ENCODE measurements at regions not wholly inside any gene's neighbourhood (a gene's known extent, or its start where the extent isn't known, plus 50 kb on each side); places are given as distances from the start of the nearest gene placed in this dataset.

DNA sequence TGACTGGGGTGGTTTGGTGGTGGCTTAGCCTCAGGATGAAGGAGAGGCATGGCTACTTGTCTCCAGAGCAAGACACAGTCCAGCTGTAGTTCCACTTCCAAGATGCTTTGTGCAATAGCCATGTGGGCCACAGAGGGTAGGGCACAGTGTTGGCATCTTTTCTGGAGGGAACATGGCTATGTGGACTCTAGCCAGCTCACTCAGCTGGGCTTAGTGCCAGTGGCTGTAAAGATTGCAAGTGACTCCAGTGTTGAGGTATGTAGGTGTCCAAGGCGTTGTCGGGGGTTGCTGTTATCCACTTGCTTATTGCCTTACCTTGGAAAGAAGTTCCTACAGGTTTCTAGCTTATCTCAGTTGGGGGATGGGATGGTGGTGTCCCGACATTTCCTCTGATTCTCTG lies 233.4 kb downstream of the CD109 start:
- TF ChIP-seq FOXM1 (IDR thresholded peaks at IDR 0.05; ENCODE audit: borderline replicate concordance, low read depth) (no peak), TAF1 (IDR thresholded peaks at IDR 0.05; ENCODE audit: low read depth) (no peak), NFIC (IDR thresholded peaks at IDR 0.05) (peak; percentile 31; the same call in 1 of the 2 replicates)

DNA sequence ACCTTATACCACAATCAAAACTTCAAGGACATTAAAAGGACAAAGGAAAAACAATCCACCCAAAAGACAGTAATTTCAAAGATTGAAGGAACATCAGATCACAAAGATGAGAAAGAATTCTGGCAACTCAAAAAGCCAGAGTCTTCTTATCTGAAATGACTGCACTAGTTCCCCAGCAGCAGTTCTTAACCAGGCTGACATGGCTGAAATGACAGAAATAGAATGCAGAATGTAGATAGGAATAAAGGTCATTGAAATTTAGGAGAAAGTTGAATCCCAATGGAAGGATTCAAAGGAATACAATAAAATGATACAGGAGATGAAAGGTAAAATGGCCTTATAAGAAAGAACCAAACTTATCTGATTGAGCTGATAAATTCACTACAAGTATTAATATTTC lies 231.4 kb downstream of the CD109 start:
- TF ChIP-seq NFIC (IDR thresholded peaks at IDR 0.05), result no peak
- no peak for TF ChIP-seq ZBTB7A (IDR thresholded peaks at IDR 0.05; ENCODE audit: low read depth)
- TF ChIP-seq RAD21 (IDR thresholded peaks at IDR 0.05; ENCODE audit: low read depth), result no peak
- no peak for TF ChIP-seq CREB1 (IDR thresholded peaks at IDR 0.05; ENCODE audit: low read depth)
- no peak for TF ChIP-seq FOXM1 (IDR thresholded peaks at IDR 0.05; ENCODE audit: borderline replicate concordance, low read depth)
- TF ChIP-seq, protein P1, sequence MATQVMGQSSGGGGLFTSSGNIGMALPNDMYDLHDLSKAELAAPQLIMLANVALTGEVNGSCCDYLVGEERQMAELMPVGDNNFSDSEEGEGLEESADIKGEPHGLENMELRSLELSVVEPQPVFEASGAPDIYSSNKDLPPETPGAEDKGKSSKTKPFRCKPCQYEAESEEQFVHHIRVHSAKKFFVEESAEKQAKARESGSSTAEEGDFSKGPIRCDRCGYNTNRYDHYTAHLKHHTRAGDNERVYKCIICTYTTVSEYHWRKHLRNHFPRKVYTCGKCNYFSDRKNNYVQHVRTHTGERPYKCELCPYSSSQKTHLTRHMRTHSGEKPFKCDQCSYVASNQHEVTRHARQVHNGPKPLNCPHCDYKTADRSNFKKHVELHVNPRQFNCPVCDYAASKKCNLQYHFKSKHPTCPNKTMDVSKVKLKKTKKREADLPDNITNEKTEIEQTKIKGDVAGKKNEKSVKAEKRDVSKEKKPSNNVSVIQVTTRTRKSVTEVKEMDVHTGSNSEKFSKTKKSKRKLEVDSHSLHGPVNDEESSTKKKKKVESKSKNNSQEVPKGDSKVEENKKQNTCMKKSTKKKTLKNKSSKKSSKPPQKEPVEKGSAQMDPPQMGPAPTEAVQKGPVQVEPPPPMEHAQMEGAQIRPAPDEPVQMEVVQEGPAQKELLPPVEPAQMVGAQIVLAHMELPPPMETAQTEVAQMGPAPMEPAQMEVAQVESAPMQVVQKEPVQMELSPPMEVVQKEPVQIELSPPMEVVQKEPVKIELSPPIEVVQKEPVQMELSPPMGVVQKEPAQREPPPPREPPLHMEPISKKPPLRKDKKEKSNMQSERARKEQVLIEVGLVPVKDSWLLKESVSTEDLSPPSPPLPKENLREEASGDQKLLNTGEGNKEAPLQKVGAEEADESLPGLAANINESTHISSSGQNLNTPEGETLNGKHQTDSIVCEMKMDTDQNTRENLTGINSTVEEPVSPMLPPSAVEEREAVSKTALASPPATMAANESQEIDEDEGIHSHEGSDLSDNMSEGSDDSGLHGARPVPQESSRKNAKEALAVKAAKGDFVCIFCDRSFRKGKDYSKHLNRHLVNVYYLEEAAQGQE (IDR thresholded peaks at IDR 0.05; ENCODE audit: low read depth), result no peak
- no peak for TF ChIP-seq YY1 (IDR thresholded peaks at IDR 0.05; ENCODE audit: low read depth)
- no peak for TF ChIP-seq TEAD4 (IDR thresholded peaks at IDR 0.05)
- TF ChIP-seq EP300 (IDR thresholded peaks at IDR 0.05; ENCODE audit: borderline replicate concordance), result no peak
- TF ChIP-seq TCF12 (IDR thresholded peaks at IDR 0.05; ENCODE audit: low read depth), result no peak
- TF ChIP-seq EGR1 (IDR thresholded peaks at IDR 0.05), result no peak

DNA sequence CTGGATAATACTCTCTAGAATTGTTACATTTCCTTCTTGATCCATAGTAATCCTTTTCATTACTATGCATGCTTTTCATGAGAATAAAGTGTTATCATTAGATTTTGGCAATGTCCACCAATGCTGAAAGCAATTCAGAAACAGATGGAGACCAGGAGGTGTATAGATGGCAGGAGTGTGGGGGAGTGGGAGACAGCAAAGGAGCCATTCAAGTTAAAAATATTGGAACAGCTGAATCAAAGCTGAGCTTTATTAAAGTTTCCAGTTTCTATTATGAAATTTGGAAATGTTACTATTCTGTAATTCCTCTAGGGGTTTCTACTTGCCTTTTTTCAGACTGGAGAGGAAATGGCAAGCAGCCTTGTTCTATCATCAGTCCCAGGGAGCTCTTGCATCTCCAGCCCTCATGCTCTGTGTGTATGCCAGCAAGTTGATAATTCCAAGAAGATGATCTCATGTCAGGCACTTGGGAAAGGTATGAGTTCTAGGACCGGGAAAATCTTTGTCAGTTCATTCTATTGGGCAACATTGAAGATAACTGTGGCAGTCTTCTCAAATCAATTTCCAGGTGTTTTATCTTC lies 228.0 kb downstream of the CD109 start:
- TF ChIP-seq EP300 (IDR thresholded peaks at IDR 0.05; ENCODE audit: borderline replicate concordance) (no peak), TCF12 (IDR thresholded peaks at IDR 0.05; ENCODE audit: low read depth) (no peak), FOXM1 (IDR thresholded peaks at IDR 0.05; ENCODE audit: borderline replicate concordance, low read depth) (no peak), TAF1 (IDR thresholded peaks at IDR 0.05; ENCODE audit: low read depth) (no peak), YY1 (IDR thresholded peaks at IDR 0.05; ENCODE audit: low read depth) (no peak), CEBPB (IDR thresholded peaks at IDR 0.05) (no peak), ZBTB7A (IDR thresholded peaks at IDR 0.05; ENCODE audit: low read depth) (no peak), CREB1 (IDR thresholded peaks at IDR 0.05; ENCODE audit: low read depth) (no peak), TEAD4 (IDR thresholded peaks at IDR 0.05) (no peak), NFIC (IDR thresholded peaks at IDR 0.05) (no peak), EGR1 (IDR thresholded peaks at IDR 0.05) (no peak), RAD21 (IDR thresholded peaks at IDR 0.05; ENCODE audit: low read depth) (no peak)
- TF ChIP-seq, protein P2, sequence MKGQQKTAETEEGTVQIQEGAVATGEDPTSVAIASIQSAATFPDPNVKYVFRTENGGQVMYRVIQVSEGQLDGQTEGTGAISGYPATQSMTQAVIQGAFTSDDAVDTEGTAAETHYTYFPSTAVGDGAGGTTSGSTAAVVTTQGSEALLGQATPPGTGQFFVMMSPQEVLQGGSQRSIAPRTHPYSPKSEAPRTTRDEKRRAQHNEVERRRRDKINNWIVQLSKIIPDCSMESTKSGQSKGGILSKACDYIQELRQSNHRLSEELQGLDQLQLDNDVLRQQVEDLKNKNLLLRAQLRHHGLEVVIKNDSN (IDR thresholded peaks at IDR 0.05), result no peak
- TF ChIP-seq, protein P1 (IDR thresholded peaks at IDR 0.05; ENCODE audit: low read depth), result no peak
- TF ChIP-seq, protein P3, sequence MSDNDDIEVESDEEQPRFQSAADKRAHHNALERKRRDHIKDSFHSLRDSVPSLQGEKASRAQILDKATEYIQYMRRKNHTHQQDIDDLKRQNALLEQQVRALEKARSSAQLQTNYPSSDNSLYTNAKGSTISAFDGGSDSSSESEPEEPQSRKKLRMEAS (IDR thresholded peaks at IDR 0.05), result no peak

DNA sequence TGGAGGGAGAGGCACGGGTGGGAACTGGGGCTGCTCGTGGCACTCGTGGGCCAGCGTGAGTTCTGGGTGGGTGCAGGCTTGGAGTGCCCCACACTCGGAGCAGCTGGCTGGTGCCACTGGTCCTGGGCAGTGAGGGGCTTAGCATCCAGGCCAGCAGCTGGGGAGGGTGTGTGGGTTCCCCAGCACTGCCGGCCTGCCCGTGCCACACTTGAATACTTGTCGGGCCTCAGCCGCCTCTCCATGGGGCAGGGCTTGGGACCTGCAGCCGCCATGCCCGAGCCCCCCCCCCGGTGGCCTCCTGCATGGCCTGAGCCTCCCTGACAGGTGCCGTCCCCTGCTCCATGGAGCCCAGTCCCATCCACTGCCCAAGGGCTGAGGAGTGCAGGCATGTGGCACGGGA lies 207.2 kb downstream of the CD109 start:
- no peak for TF ChIP-seq CEBPB (IDR thresholded peaks at IDR 0.05)
- no peak for TF ChIP-seq EP300 (IDR thresholded peaks at IDR 0.05; ENCODE audit: borderline replicate concordance)
- no peak for TF ChIP-seq FOXM1 (IDR thresholded peaks at IDR 0.05; ENCODE audit: borderline replicate concordance, low read depth)
- no peak for TF ChIP-seq ZBTB7A (IDR thresholded peaks at IDR 0.05; ENCODE audit: low read depth)
- TF ChIP-seq, protein P2 (IDR thresholded peaks at IDR 0.05), result no peak
- TF ChIP-seq CREB1 (IDR thresholded peaks at IDR 0.05; ENCODE audit: low read depth), result no peak

DNA sequence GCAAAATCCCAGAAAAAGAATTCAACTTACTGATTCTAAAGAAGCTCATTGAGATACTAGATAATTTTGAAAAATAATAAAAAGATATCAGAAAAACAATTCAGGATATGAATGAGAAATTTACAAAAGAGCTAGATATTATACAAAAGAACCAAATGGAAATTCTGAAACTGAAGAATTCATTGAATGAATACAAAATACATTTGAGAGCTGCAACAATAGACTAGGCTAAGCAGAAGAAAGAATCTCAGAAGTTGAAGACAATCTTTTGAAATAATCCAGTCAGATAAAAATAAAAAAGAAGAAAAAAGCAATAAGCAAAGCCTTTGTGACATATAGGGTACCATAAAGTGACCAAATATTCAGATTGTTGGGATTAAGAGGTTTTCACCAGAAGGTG lies 206.0 kb downstream of the CD109 start:
- TF ChIP-seq CEBPB (IDR thresholded peaks at IDR 0.05) (no peak), ZBTB7A (IDR thresholded peaks at IDR 0.05; ENCODE audit: low read depth) (no peak)

DNA sequence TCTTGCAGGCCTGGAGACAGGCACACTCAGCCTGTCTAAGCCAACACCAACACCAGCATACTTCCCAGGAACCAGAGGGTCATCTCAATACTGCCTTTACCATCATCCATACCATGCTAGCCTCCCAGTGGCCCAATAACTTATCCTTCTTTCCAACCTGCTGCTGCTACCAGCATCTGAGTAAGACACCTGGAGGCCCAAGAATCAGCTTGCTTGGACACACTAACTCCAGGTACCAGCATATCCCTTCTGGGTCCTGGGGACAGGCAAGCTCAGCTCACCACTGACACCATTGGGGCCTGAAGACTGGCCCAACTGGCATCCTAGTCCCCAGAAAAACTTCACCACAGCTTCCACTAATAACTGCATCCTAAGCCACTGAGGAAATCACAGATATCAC lies 205.3 kb downstream of the CD109 start:
- TF ChIP-seq NFIC (IDR thresholded peaks at IDR 0.05), result no peak
- TF ChIP-seq CREB1 (IDR thresholded peaks at IDR 0.05; ENCODE audit: low read depth), result no peak
- TF ChIP-seq TEAD4 (IDR thresholded peaks at IDR 0.05), result no peak
- TF ChIP-seq TAF1 (IDR thresholded peaks at IDR 0.05; ENCODE audit: low read depth), result no peak
- TF ChIP-seq, protein P3 (IDR thresholded peaks at IDR 0.05), result no peak
- no peak for TF ChIP-seq EP300 (IDR thresholded peaks at IDR 0.05; ENCODE audit: borderline replicate concordance)
- TF ChIP-seq FOXM1 (IDR thresholded peaks at IDR 0.05; ENCODE audit: borderline replicate concordance, low read depth), result no peak

Data from Ishikawa (cell line).